ENCODE measurements at regions not wholly inside any gene's neighbourhood (a gene's known extent, or its start where the extent isn't known, plus 50 kb on each side); places are given as distances from the start of the nearest gene placed in this dataset.

GRCh38 chr10:85137253-85137652 is 808.9 kb downstream of the CCSER2 start:
- Histone ChIP-seq H3K79me2 (ENCODE audit: insufficient read depth, low read length) (no peaks in the 10 kb centered on the region), H3K4me2 (replicated peaks; ENCODE audit: extremely low read depth, low read length, poor library complexity, severe bottlenecking) (no peak overlapping the region), H3K27me3 (ENCODE audit: control insufficient read depth in 2 of 2, insufficient read depth in 2 of 2, low read length in 2 of 2) (no peaks in the 10 kb centered on the region), H3K9me3 (replicated peaks in 1 of 2; ENCODE audit: control insufficient read depth in 1 of 2, insufficient read depth in 1 of 2, low read length in 2 of 2) (no peaks in the 10 kb centered on the region), H3K4me1 (ENCODE audit: control insufficient read depth in 1 of 2, insufficient read depth in 2 of 2, low read length in 2 of 2) (no peaks in the 10 kb centered on the region), H4K20me1 (ENCODE audit: insufficient read depth, low read length) (no peaks in the 10 kb centered on the region), H3K4me3 (replicated peaks in 1 of 3; ENCODE audit: low read depth in 2 of 3, low read length in 3 of 3) (no peak overlapping the region), H3K27ac (ENCODE audit: low read depth in 1 of 2, low read length in 2 of 2) (no peak overlapping the region), H3K36me3 (replicated peaks in 1 of 2; ENCODE audit: control insufficient read depth in 1 of 2, insufficient read depth in 2 of 2, low read length in 2 of 2) (no peaks in the 10 kb centered on the region), H2AFZ (ENCODE audit: insufficient read depth, low read depth, low read length, poor library complexity, severe bottlenecking) (no peak overlapping the region), H3K9ac (ENCODE audit: insufficient read depth, low read length, poor library complexity, severe bottlenecking) (no peak overlapping the region)
- H3K27me3 Mint-ChIP-seq (ENCODE audit: low read depth in 3 of 3) = peaks cover 0 to 2% (median 2%) of the 10 kb centered on the region in 3 donors
- no peak overlapping the region for H3K27ac Mint-ChIP-seq
- no peak overlapping the region for H3K4me3 Mint-ChIP-seq
- no CpG with 5 or more reads among the region's 5 CpGs for WGBS (ENCODE audit: insufficient coverage)
- no peaks in the 10 kb centered on the region for H3K36me3 Mint-ChIP-seq
- intact Hi-C loops (cut with micrococcal nuclease) = no loop called here
- DNase-seq = no peak
- no peaks in the 10 kb centered on the region for H3K4me1 Mint-ChIP-seq
- peaks cover 0 to 13% (median 1%) of the 10 kb centered on the region in 7 donors for H3K9me3 Mint-ChIP-seq
- TF ChIP-seq CTCF (IDR thresholded peaks at IDR 0.05) = no peak

GRCh38 chr10:85138046-85138445 is 809.7 kb downstream of the CCSER2 start:
- DNase-seq = no peak
- 100% methylated on average over 3 of the region's 5 CpGs for WGBS (ENCODE audit: insufficient coverage)
- no peak for TF ChIP-seq CTCF (IDR thresholded peaks at IDR 0.05)
- Histone ChIP-seq H3K27me3 (ENCODE audit: control insufficient read depth in 2 of 2, insufficient read depth in 2 of 2, low read length in 2 of 2) (no peaks in the 10 kb centered on the region), H3K36me3 (replicated peaks in 1 of 2; ENCODE audit: control insufficient read depth in 1 of 2, insufficient read depth in 2 of 2, low read length in 2 of 2) (no peaks in the 10 kb centered on the region), H3K9me3 (replicated peaks in 1 of 2; ENCODE audit: control insufficient read depth in 1 of 2, insufficient read depth in 1 of 2, low read length in 2 of 2) (no peaks in the 10 kb centered on the region), H4K20me1 (ENCODE audit: insufficient read depth, low read length) (no peaks in the 10 kb centered on the region), H3K4me3 (replicated peaks in 1 of 3; ENCODE audit: low read depth in 2 of 3, low read length in 3 of 3) (no peak overlapping the region), H2AFZ (ENCODE audit: insufficient read depth, low read depth, low read length, poor library complexity, severe bottlenecking) (no peak overlapping the region), H3K4me2 (replicated peaks; ENCODE audit: extremely low read depth, low read length, poor library complexity, severe bottlenecking) (no peak overlapping the region), H3K9ac (ENCODE audit: insufficient read depth, low read length, poor library complexity, severe bottlenecking) (no peak overlapping the region), H3K79me2 (ENCODE audit: insufficient read depth, low read length) (no peaks in the 10 kb centered on the region), H3K4me1 (ENCODE audit: control insufficient read depth in 1 of 2, insufficient read depth in 2 of 2, low read length in 2 of 2) (no peaks in the 10 kb centered on the region), H3K27ac (ENCODE audit: low read depth in 1 of 2, low read length in 2 of 2) (no peak overlapping the region)
- Mint-ChIP-seq H3K36me3 (no peaks in the 10 kb centered on the region), H3K4me1 (no peaks in the 10 kb centered on the region), H3K4me3 (no peak overlapping the region), H3K27ac (no peak overlapping the region), H3K27me3 (ENCODE audit: low read depth in 3 of 3) (peaks cover 0 to 2% (median 2%) of the 10 kb centered on the region in 3 donors), H3K9me3 (peaks cover 0 to 15% (median 2%) of the 10 kb centered on the region in 7 donors)
- intact Hi-C loops (cut with micrococcal nuclease) = no loop called here
